ENCODE measurements at regions not wholly inside any gene's neighbourhood (a gene's known extent, or its start where the extent isn't known, plus 50 kb on each side); places are given as distances from the start of the nearest gene placed in this dataset.

DNA sequence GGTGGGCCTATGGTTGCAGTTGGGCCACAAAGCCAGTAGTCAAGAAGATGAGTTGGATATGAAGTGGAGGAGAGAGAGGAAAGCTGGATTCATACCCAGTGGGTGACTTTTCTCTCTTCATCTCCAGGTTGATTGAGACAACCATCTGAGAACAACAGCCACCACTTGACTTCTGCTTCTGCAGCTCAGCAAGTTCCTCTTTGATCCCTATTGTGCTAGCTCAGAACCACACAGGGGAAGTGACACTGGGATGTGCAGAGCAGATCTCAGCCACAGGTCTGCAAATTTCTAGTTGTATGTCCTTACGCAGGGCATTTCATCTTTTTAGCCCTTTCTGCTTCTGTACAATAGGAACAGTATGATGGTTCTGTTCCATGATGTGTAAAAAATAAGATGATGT lies 459.2 kb upstream of the ARRDC4 start:
- H3K4me3 ChIP-seq (replicated peaks; ENCODE audit: low read depth, low read length): no peak overlapping the region
- TF ChIP-seq CTCF (IDR thresholded peaks at IDR 0.05; ENCODE audit: low read length, missing control alignments): no peak
- DNase-seq (ENCODE audit: low read depth): no peak

- H3K4me3 ChIP-seq (replicated peaks; ENCODE audit: low read depth, low read length): no peak overlapping the region
- TF ChIP-seq CTCF (IDR thresholded peaks at IDR 0.05; ENCODE audit: low read length, missing control alignments): no peak
- DNase-seq (ENCODE audit: low read depth): peak; percentile 66
Measured at GRCh38 chr15:97502038-97502437, 458.5 kb upstream of the ARRDC4 start.

DNA sequence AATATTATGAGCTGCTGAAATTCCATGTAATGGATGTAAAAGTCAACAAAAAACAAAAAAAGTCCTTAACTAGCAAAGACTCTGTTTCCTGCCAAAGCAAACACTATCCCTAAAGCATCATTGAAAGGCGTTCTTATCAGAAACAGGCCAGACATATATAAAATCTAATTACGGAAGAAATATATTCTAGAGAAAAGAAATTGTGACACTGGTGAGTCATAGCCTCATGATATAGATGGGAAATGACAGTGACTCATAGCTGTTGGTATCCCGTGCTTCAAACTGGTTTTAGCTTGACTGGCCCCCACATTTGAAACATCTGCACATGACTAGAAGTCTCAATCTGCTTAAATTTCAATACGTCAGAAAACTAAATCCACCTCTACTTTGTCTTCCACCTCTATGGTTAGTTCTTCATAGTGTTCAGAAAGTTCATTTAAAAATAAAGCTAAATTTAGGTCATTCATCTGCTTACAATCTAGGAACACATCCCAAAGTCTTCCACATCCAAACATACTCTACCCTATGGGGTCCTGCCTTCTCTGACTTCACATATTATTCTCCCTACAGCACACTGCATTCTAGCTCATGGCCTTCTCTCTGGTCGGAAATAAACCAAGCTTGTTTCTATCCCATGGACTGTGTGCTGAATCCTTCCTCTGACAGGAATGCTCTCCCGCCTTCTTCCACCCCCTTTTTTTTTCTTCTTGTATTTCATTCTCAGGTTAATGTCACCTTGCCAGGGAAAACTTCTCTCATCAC lies 456.3 kb upstream of the ARRDC4 start:
- no peak for TF ChIP-seq CTCF (IDR thresholded peaks at IDR 0.05; ENCODE audit: low read length, missing control alignments)
- DNase-seq (ENCODE audit: low read depth): peak; percentile 86
- no peak overlapping the region for H3K4me3 ChIP-seq (replicated peaks; ENCODE audit: low read depth, low read length)

- no peak for TF ChIP-seq CTCF (IDR thresholded peaks at IDR 0.05; ENCODE audit: low read length, missing control alignments)
- DNase-seq (ENCODE audit: low read depth): peak; percentile 35
- no peak overlapping the region for H3K4me3 ChIP-seq (replicated peaks; ENCODE audit: low read depth, low read length)
Measured at GRCh38 chr15:97517737-97518136, 442.8 kb upstream of the ARRDC4 start.

DNA sequence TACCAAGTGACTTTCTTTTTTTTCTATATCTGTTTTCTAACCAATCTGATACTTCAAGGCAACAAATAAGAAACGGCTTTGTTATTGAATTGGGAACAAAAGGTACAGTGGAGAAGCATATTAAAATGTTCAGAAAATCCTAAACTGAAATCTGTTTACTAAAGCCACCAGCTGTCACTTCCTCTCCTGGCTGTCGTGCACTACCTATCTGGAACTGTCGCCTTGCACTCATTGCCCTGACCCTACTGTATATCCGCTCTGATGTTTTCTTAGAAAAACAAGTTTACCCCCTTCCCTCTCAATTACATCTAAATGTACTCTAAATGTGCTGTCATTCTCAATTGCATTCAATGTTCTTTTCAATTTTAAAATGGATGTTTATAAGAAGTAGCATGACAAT lies 439.8 kb upstream of the ARRDC4 start:
- DNase-seq (ENCODE audit: low read depth): no peak
- TF ChIP-seq CTCF (IDR thresholded peaks at IDR 0.05; ENCODE audit: low read length, missing control alignments): no peak
- no peak overlapping the region for H3K4me3 ChIP-seq (replicated peaks; ENCODE audit: low read depth, low read length)

- peak overlapping the region; percentile 42 for H3K4me3 ChIP-seq (replicated peaks; ENCODE audit: low read depth, low read length)
- peak; percentile 36 for DNase-seq (ENCODE audit: low read depth)
- TF ChIP-seq CTCF (IDR thresholded peaks at IDR 0.05; ENCODE audit: low read length, missing control alignments): no peak
Measured at GRCh38 chr15:97521381-97522285, 438.9 kb upstream of the ARRDC4 start.

Measured in fibroblast of pulmonary artery (primary cell).